ENCODE measurements at regions not wholly inside any gene's neighbourhood (a gene's known extent, or its start where the extent isn't known, plus 50 kb on each side); places are given as distances from the start of the nearest gene placed in this dataset.

DNA sequence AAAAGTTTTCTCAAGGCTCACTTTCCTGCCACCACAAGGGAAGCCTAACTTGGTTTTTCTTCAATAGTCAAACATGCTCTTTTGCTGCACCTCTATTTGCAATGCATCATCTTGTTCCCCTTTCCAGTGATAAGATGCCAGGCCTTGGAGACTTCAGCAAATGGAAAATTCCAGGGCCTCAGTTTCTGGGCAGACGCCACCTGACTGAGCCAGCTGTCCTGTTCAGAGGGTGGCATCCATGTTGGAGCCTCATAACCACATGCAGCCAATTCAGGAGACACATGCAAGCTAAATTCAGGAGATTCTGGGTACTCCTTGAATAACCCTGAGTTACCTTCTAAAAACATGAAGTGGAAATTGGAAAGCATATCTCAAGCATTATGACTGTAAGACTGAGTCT, 51.8 kb upstream of the ADRA1D start:
- TF ChIP-seq EZH2 (IDR thresholded peaks at IDR 0.05; ENCODE audit: borderline replicate concordance, insufficient read depth, low read depth, low read length, poor library complexity, severe bottlenecking): no peak
- TF ChIP-seq, protein P1, sequence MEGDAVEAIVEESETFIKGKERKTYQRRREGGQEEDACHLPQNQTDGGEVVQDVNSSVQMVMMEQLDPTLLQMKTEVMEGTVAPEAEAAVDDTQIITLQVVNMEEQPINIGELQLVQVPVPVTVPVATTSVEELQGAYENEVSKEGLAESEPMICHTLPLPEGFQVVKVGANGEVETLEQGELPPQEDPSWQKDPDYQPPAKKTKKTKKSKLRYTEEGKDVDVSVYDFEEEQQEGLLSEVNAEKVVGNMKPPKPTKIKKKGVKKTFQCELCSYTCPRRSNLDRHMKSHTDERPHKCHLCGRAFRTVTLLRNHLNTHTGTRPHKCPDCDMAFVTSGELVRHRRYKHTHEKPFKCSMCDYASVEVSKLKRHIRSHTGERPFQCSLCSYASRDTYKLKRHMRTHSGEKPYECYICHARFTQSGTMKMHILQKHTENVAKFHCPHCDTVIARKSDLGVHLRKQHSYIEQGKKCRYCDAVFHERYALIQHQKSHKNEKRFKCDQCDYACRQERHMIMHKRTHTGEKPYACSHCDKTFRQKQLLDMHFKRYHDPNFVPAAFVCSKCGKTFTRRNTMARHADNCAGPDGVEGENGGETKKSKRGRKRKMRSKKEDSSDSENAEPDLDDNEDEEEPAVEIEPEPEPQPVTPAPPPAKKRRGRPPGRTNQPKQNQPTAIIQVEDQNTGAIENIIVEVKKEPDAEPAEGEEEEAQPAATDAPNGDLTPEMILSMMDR (IDR thresholded peaks at IDR 0.05): no peak
- DNase-seq: no peak
- Mint-ChIP-seq H3K4me3 (no peak overlapping the region), H3K4me1 (no peaks in the 10 kb centered on the region), H3K9me3 (ENCODE audit: insufficient read depth) (no peaks in the 10 kb centered on the region), H3K27me3 (peaks cover 20% of the 10 kb centered on the region), H3K27ac (no peak overlapping the region)
- Histone ChIP-seq H3K4me1 (ENCODE audit: control insufficient read depth in 2 of 2, insufficient read depth in 2 of 2, low read length in 2 of 2) (no peaks in the 10 kb centered on the region), H3K79me2 (ENCODE audit: control insufficient read depth, insufficient read depth, low read length) (no peaks in the 10 kb centered on the region), H2AFZ (ENCODE audit: insufficient read depth, low read depth, low read length, poor library complexity, severe bottlenecking) (no peak overlapping the region), H4K20me1 (ENCODE audit: control insufficient read depth, insufficient read depth, low read length, poor library complexity, severe bottlenecking) (no peaks in the 10 kb centered on the region), H3K36me3 (replicated peaks in 1 of 2; ENCODE audit: control extremely low read depth in 1 of 2, control insufficient read depth in 1 of 2, extremely low read depth in 1 of 2, insufficient read depth in 2 of 2, low read length in 1 of 2) (no peaks in the 10 kb centered on the region), H3K9me3 (ENCODE audit: control extremely low read depth in 1 of 3, control insufficient read depth in 2 of 3, insufficient read depth in 1 of 3, low read length in 2 of 3) (peaks cover 0 to 2% (median 0%) of the 10 kb centered on the region in 3 donors), H3K4me2 (replicated peaks; ENCODE audit: low read depth, low read length, poor library complexity, severe bottlenecking) (no peak overlapping the region), H3K4me3 (ENCODE audit: control extremely low read depth in 1 of 5, extremely low read depth in 1 of 5, insufficient read depth in 1 of 5, low read depth in 2 of 5, low read length in 4 of 5) (no peak overlapping the region), H3K27ac (ENCODE audit: low read length in 2 of 2) (no peak overlapping the region), H3K27me3 (replicated peaks in 1 of 4; ENCODE audit: control extremely low read depth in 1 of 4, control insufficient read depth in 3 of 4, insufficient read depth in 4 of 4, low read length in 3 of 4) (peaks cover 0 to 3% (median 0%) of the 10 kb centered on the region in 4 experiments), H3K9ac (ENCODE audit: low read length) (no peak overlapping the region)
- ChIA-PET POLR2A (no interaction called here), CTCF (no interaction called here)
- WGBS (ENCODE audit: insufficient coverage): 71% methylated on average over 1 of the region's 1 CpG
- intact Hi-C loops (cut with micrococcal nuclease): no loop called here
- no peak for ATAC-seq (ENCODE audit: low read depth)

DNA sequence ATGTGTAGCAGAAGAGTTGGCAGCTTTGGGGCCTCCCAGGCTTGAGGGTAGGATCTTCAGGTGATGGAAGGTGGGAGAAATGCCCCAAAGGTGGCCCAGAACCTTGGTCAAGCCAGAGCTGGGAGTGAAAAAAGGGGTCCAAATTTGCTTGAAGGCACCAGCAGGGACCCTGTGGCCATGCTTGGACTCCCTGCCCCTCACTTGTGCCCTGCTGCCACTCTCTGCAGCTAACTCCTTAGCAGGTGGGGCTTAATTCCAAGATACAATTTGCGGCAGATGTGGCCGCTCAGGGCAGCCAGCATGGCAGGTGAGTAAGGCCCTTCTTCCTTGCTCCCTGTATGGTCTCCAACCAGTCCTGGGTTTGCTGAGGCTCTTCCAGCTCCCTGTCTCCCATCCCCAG, 51.3 kb upstream of the ADRA1D start:
- H3K4me1 Mint-ChIP-seq: no peaks in the 10 kb centered on the region
- Histone ChIP-seq H3K9me3 (ENCODE audit: control extremely low read depth in 1 of 3, control insufficient read depth in 2 of 3, insufficient read depth in 1 of 3, low read length in 2 of 3) (peaks cover 0 to 2% (median 0%) of the 10 kb centered on the region in 3 donors), H3K27me3 (replicated peaks in 1 of 4; ENCODE audit: control extremely low read depth in 1 of 4, control insufficient read depth in 3 of 4, insufficient read depth in 4 of 4, low read length in 3 of 4) (peaks cover 0 to 3% (median 0%) of the 10 kb centered on the region in 4 experiments), H3K4me2 (replicated peaks; ENCODE audit: low read depth, low read length, poor library complexity, severe bottlenecking) (no peak overlapping the region), H4K20me1 (ENCODE audit: control insufficient read depth, insufficient read depth, low read length, poor library complexity, severe bottlenecking) (no peaks in the 10 kb centered on the region), H3K79me2 (ENCODE audit: control insufficient read depth, insufficient read depth, low read length) (no peaks in the 10 kb centered on the region), H3K4me1 (ENCODE audit: control insufficient read depth in 2 of 2, insufficient read depth in 2 of 2, low read length in 2 of 2) (no peaks in the 10 kb centered on the region), H3K4me3 (ENCODE audit: control extremely low read depth in 1 of 5, extremely low read depth in 1 of 5, insufficient read depth in 1 of 5, low read depth in 2 of 5, low read length in 4 of 5) (no peak overlapping the region), H3K27ac (ENCODE audit: low read length in 2 of 2) (no peak overlapping the region), H3K36me3 (replicated peaks in 1 of 2; ENCODE audit: control extremely low read depth in 1 of 2, control insufficient read depth in 1 of 2, extremely low read depth in 1 of 2, insufficient read depth in 2 of 2, low read length in 1 of 2) (no peaks in the 10 kb centered on the region), H2AFZ (ENCODE audit: insufficient read depth, low read depth, low read length, poor library complexity, severe bottlenecking) (no peak overlapping the region), H3K9ac (ENCODE audit: low read length) (no peak overlapping the region)
- H3K4me3 Mint-ChIP-seq: no peak overlapping the region
- ATAC-seq (ENCODE audit: low read depth): no peak
- H3K27ac Mint-ChIP-seq: no peak overlapping the region
- H3K9me3 Mint-ChIP-seq (ENCODE audit: insufficient read depth): no peaks in the 10 kb centered on the region
- no peak for DNase-seq
- intact Hi-C loops (cut with micrococcal nuclease): no loop called here
- ChIA-PET POLR2A (no interaction called here), CTCF (no interaction called here)
- 95% methylated on average over 2 of the region's 2 CpGs for WGBS (ENCODE audit: insufficient coverage)
- TF ChIP-seq EZH2 (IDR thresholded peaks at IDR 0.05; ENCODE audit: borderline replicate concordance, insufficient read depth, low read depth, low read length, poor library complexity, severe bottlenecking): no peak
- TF ChIP-seq, protein P1 (IDR thresholded peaks at IDR 0.05): no peak
- peaks cover 23% of the 10 kb centered on the region for H3K27me3 Mint-ChIP-seq

Data from B cell (primary cell).